ENCODE measurements at regions not wholly inside any gene's neighbourhood (a gene's known extent, or its start where the extent isn't known, plus 50 kb on each side); places are given as distances from the start of the nearest gene placed in this dataset.

- TF ChIP-seq CTCF (conservative IDR thresholded peaks at IDR 0.05; ENCODE audit: low read depth in 2 of 2) (no peak), POLR2AphosphoS5 (IDR thresholded peaks at IDR 0.05; ENCODE audit: low read depth) (no peak), JUNB (IDR thresholded peaks at IDR 0.05; ENCODE audit: unreplicated experiment) (no peak), EZH2 (IDR thresholded peaks at IDR 0.05; ENCODE audit: low read depth, unreplicated experiment) (no peak), REST (IDR thresholded peaks at IDR 0.05; ENCODE audit: unreplicated experiment) (no peak), EZH2phosphoT487 (IDR thresholded peaks at IDR 0.05; ENCODE audit: unreplicated experiment) (no peak), CREB1 (CRISPR knock-in tag; IDR thresholded peaks at IDR 0.05; ENCODE audit: low read depth) (no peak), NANOG (IDR thresholded peaks at IDR 0.05; ENCODE audit: borderline replicate concordance) (no peak), ETS1 (IDR thresholded peaks at IDR 0.05) (no peak), ZNF462 (CRISPR knock-in tag; IDR thresholded peaks at IDR 0.05) (no peak), ZNF331 (CRISPR knock-in tag; IDR thresholded peaks at IDR 0.05; ENCODE audit: low read depth) (no peak)
These were observed 235.5 kb upstream of the ACVR2A start for GRCh38 chr2:147609301-147609700.

Measured in GM23338 (cell line).